GM12878 (cell line): ENCODE measurements at regions not wholly inside any gene's neighbourhood (a gene's known extent, or its start where the extent isn't known, plus 50 kb on each side); places are given as distances from the start of the nearest gene placed in this dataset.

Experiments used
- BMI1 ChIP-seq: fragments of 450-650 bp; IDR thresholded peaks from 2 replicates; pipeline ENCODE4 v1.6.1; 2016; ENCODE audit warnings: mild to moderate bottlenecking, moderate library complexity, borderline replicate concordance
- EP300 ChIP-seq, 2 experiments: fragments of 150-350 bp in 1 of 2; IDR thresholded peaks; 2 replicates each; pipeline ENCODE4 v1.6.1; 2011 to 2012; ENCODE audit warnings: low read depth in 2 of 2, low read length in 2 of 2, borderline replicate concordance in 1 of 2, improper control_type of control experiment in 1 of 2, inconsistent platforms in 1 of 2; ENCODE audit not compliant: control insufficient read depth in 1 of 2
- MYC ChIP-seq: IDR thresholded peaks from 2 replicates; pipeline ENCODE4 v1.6.1; 2011; ENCODE audit warnings: mild to moderate bottlenecking, low read length, moderate library complexity, inconsistent platforms; ENCODE audit not compliant: insufficient read depth, insufficient replicate concordance, insufficient read length, severe bottlenecking
- NRF1 ChIP-seq: conservative IDR thresholded peaks from 2 replicates; pipeline ENCODE4 v1.6.1; 2011; ENCODE audit warnings: mild to moderate bottlenecking, low read depth, low read length, improper control_type of control experiment
- PAX5 ChIP-seq: IDR thresholded peaks from 2 replicates; pipeline ENCODE4 v1.6.1; 2011; ENCODE audit warnings: low read depth, low read length, borderline replicate concordance
- POLR2AphosphoS5 ChIP-seq: IDR thresholded peaks from 2 replicates; pipeline ENCODE4 v1.6.1; 2011; ENCODE audit warnings: mild to moderate bottlenecking, low read length, inconsistent platforms
- RAD21 ChIP-seq: IDR thresholded peaks from 2 replicates; pipeline ENCODE4 v1.6.1; 2011; ENCODE audit warnings: mild to moderate bottlenecking, low read depth, low read length, moderate library complexity; ENCODE audit not compliant: insufficient read depth
- RB1 ChIP-seq: fragments of 450-650 bp; formaldehyde crosslinking; IDR thresholded peaks from 2 replicates; pipeline ENCODE4 v1.6.1; 2017; ENCODE audit warnings: mild to moderate bottlenecking, borderline replicate concordance
- SMAD1 ChIP-seq: fragments of 450-650 bp; IDR thresholded peaks from 2 replicates; pipeline ENCODE4 v1.6.1; 2018; ENCODE audit warnings: mild to moderate bottlenecking, low read depth; ENCODE audit not compliant: partially characterized antibody
- SMAD5 ChIP-seq: IDR thresholded peaks from 2 replicates; pipeline ENCODE4 v1.6.1; 2016; ENCODE audit warnings: antibody characterized with exemption, low read depth
- TARDBP ChIP-seq: IDR thresholded peaks from 2 replicates; pipeline ENCODE4 v1.6.1; 2016; ENCODE audit warnings: borderline replicate concordance
- TF ChIP-seq, protein P1 (sequence below), 3 experiments: IDR thresholded peaks in 2 of 3; conservative IDR thresholded peaks in 1 of 3; 2 replicates each; pipeline ENCODE4 v1.5.1; 2011; ENCODE audit warnings: low read depth in 3 of 3, low read length in 3 of 3, mild to moderate bottlenecking in 3 of 3, control low read depth in 2 of 3, moderate library complexity in 2 of 3, inconsistent platforms in 1 of 3, mixed read lengths in 1 of 3; ENCODE audit not compliant: control insufficient read depth in 2 of 3, insufficient read depth in 1 of 3; ENCODE audit errors: extremely low read depth in 1 of 3
- TF ChIP-seq, protein P2 (sequence below): fragments of 450-650 bp; IDR thresholded peaks from 2 replicates; pipeline ENCODE4 v1.6.1; 2017; ENCODE audit warnings: mild to moderate bottlenecking, moderate library complexity

DNA sequence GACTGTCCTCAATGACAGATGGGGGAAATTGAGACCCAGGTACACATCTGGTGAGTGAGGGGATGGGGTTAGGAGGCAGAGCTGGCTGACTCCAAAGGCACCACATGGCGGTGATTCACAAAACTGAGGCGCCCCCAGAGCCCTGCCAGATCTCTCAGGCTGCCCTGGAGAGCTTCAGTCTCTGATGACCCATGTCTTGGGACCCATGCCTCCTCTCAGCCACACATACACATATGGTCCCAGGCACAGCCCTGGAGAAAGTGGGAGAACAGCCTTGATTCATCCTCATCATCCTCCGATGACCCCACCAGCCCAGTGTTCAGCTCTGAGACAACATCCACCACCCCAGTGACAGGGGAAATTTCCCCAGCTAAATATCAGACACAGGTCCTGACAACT lies 426.0 kb downstream of the RPS24 start:
- TF ChIP-seq POLR2AphosphoS5 (no peak), TARDBP (no peak), NRF1 (no peak), PAX5 (no peak), BMI1 (no peak), MYC (no peak), RAD21 (no peak), SMAD5 (no peak), SMAD1 (no peak), RB1 (no peak), EP300 (IDR thresholded peaks at IDR 0.05; ENCODE audit: borderline replicate concordance in 1 of 2, control insufficient read depth in 1 of 2, low read depth in 2 of 2, low read length in 2 of 2) (no peak)
- TF ChIP-seq, protein P1, sequence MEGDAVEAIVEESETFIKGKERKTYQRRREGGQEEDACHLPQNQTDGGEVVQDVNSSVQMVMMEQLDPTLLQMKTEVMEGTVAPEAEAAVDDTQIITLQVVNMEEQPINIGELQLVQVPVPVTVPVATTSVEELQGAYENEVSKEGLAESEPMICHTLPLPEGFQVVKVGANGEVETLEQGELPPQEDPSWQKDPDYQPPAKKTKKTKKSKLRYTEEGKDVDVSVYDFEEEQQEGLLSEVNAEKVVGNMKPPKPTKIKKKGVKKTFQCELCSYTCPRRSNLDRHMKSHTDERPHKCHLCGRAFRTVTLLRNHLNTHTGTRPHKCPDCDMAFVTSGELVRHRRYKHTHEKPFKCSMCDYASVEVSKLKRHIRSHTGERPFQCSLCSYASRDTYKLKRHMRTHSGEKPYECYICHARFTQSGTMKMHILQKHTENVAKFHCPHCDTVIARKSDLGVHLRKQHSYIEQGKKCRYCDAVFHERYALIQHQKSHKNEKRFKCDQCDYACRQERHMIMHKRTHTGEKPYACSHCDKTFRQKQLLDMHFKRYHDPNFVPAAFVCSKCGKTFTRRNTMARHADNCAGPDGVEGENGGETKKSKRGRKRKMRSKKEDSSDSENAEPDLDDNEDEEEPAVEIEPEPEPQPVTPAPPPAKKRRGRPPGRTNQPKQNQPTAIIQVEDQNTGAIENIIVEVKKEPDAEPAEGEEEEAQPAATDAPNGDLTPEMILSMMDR (IDR thresholded peaks at IDR 0.05 in 2 of 3, conservative IDR thresholded peaks at IDR 0.05 in 1 of 3; ENCODE audit: control insufficient read depth in 2 of 3, extremely low read depth in 1 of 3, insufficient read depth in 1 of 3, low read depth in 3 of 3, low read length in 3 of 3) = no peak
- TF ChIP-seq, protein P2, sequence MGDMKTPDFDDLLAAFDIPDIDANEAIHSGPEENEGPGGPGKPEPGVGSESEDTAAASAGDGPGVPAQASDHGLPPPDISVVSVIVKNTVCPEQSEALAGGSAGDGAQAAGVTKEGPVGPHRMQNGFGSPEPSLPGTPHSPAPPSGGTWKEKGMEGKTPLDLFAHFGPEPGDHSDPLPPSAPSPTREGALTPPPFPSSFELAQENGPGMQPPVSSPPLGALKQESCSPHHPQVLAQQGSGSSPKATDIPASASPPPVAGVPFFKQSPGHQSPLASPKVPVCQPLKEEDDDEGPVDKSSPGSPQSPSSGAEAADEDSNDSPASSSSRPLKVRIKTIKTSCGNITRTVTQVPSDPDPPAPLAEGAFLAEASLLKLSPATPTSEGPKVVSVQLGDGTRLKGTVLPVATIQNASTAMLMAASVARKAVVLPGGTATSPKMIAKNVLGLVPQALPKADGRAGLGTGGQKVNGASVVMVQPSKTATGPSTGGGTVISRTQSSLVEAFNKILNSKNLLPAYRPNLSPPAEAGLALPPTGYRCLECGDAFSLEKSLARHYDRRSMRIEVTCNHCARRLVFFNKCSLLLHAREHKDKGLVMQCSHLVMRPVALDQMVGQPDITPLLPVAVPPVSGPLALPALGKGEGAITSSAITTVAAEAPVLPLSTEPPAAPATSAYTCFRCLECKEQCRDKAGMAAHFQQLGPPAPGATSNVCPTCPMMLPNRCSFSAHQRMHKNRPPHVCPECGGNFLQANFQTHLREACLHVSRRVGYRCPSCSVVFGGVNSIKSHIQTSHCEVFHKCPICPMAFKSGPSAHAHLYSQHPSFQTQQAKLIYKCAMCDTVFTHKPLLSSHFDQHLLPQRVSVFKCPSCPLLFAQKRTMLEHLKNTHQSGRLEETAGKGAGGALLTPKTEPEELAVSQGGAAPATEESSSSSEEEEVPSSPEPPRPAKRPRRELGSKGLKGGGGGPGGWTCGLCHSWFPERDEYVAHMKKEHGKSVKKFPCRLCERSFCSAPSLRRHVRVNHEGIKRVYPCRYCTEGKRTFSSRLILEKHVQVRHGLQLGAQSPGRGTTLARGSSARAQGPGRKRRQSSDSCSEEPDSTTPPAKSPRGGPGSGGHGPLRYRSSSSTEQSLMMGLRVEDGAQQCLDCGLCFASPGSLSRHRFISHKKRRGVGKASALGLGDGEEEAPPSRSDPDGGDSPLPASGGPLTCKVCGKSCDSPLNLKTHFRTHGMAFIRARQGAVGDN = no peak
